ENCODE measurements at regions not wholly inside any gene's neighbourhood (a gene's known extent, or its start where the extent isn't known, plus 50 kb on each side); places are given as distances from the start of the nearest gene placed in this dataset.

DNA sequence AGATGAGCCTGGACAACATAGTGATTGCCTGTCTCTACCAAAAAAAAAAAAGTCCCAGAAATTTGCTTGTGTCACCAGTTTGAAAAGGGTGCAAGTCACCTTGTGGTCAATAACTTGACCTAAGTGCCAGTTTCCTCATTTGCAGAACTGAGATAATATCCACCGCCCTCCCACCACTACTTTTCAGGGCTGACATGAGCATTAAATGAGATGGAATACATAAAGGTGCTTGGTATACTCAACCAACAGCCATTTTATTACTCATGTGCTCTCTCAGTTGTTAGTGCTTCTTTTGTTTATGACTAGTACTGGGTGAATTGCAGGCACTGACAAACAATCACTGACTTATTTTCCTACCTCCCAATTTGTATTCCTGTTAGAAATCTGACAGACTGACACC is 340.5 kb upstream of the SATB1 start:
- Histone ChIP-seq H3K9me2 (ENCODE audit: low read depth, low read length) (no peaks in the 10 kb centered on the region), H3K9me3 (ENCODE audit: low read length) (no peaks in the 10 kb centered on the region), H3K4me3 (ENCODE audit: low read depth, low read length, poor library complexity, severe bottlenecking) (no peak overlapping the region), H3K4me1 (ENCODE audit: insufficient read depth, low read length, severe bottlenecking) (no peaks in the 10 kb centered on the region), H3K4me2 (ENCODE audit: low read length) (no peak overlapping the region), H3F3A (ENCODE audit: insufficient read depth, low read length) (no peaks in the 10 kb centered on the region), H3K27ac (ENCODE audit: low read depth, low read length, poor library complexity, severe bottlenecking) (no peak overlapping the region), H3K36me3 (ENCODE audit: insufficient read depth, low read length) (no peaks in the 10 kb centered on the region), H4K20me1 (ENCODE audit: insufficient read depth, low read length) (no peaks in the 10 kb centered on the region), H3K79me2 (ENCODE audit: insufficient read depth, low read length) (no peaks in the 10 kb centered on the region), H3K9ac (ENCODE audit: low read length) (no peak overlapping the region), H3K27me3 (ENCODE audit: insufficient read depth, low read length) (no peaks in the 10 kb centered on the region), H2AFZ (ENCODE audit: low read length) (no peak overlapping the region)
- TF ChIP-seq CTCF (IDR thresholded peaks at IDR 0.05; ENCODE audit: low read length) (no peak), EZH2 (IDR thresholded peaks at IDR 0.05; ENCODE audit: borderline replicate concordance, low read length) (no peak)

DNA sequence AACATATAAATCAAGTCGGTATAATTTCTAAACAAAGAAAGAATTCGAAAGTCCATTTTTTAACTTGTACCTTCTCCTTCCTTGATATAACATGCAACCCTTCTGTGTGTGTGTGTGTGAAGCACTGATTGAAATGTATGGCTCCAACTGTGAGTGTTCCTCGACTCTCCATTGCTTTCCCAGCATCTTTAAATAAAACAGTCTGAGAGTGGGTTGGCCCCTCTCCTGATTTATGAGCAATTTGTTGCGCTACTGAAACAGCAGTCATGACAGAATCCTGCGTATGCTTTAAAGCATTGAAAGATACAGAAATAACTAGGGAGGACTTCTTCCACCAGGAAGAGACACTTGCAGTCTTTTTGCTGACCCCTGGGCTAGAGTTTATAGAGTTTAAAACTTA is 340.0 kb upstream of the SATB1 start:
- Histone ChIP-seq H3K27ac (ENCODE audit: low read depth, low read length, poor library complexity, severe bottlenecking) (no peak overlapping the region), H3K27me3 (ENCODE audit: insufficient read depth, low read length) (no peaks in the 10 kb centered on the region), H4K20me1 (ENCODE audit: insufficient read depth, low read length) (no peaks in the 10 kb centered on the region), H3K4me1 (ENCODE audit: insufficient read depth, low read length, severe bottlenecking) (no peaks in the 10 kb centered on the region), H3K36me3 (ENCODE audit: insufficient read depth, low read length) (no peaks in the 10 kb centered on the region), H3K9ac (ENCODE audit: low read length) (no peak overlapping the region), H3F3A (ENCODE audit: insufficient read depth, low read length) (no peaks in the 10 kb centered on the region), H3K79me2 (ENCODE audit: insufficient read depth, low read length) (no peaks in the 10 kb centered on the region), H3K9me3 (ENCODE audit: low read length) (no peaks in the 10 kb centered on the region), H2AFZ (ENCODE audit: low read length) (no peak overlapping the region), H3K9me2 (ENCODE audit: low read depth, low read length) (no peaks in the 10 kb centered on the region), H3K4me2 (ENCODE audit: low read length) (no peak overlapping the region), H3K4me3 (ENCODE audit: low read depth, low read length, poor library complexity, severe bottlenecking) (no peak overlapping the region)
- TF ChIP-seq EZH2 (IDR thresholded peaks at IDR 0.05; ENCODE audit: borderline replicate concordance, low read length) (no peak), CTCF (IDR thresholded peaks at IDR 0.05; ENCODE audit: low read length) (no peak)

DNA sequence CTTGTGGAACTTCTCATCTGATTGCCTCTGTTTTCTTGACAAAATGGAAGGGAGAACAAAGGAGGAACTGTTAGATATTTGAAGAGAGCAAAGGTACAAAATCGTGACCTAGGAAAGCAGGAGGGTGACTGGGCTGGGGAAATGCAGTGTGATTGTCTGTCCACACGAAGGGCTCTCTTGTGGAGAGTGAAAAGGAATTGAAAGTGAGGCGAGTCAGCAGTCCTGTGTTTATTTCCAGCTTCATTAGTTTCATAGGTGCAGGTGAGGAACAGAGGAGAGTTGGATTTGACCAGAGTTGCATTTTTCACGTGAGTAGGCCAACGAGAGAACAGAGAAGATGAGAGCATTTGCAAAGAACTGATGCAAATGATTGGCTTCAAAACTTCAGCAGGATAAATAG is 336.4 kb upstream of the SATB1 start:
- no peaks in the 10 kb centered on the region for H3K9me2 ChIP-seq (ENCODE audit: low read depth, low read length)
- no peak overlapping the region for H3K4me3 ChIP-seq (ENCODE audit: low read depth, low read length, poor library complexity, severe bottlenecking)
- H4K20me1 ChIP-seq (ENCODE audit: insufficient read depth, low read length): no peaks in the 10 kb centered on the region
- no peak for TF ChIP-seq CTCF (IDR thresholded peaks at IDR 0.05; ENCODE audit: low read length)
- no peak for TF ChIP-seq EZH2 (IDR thresholded peaks at IDR 0.05; ENCODE audit: borderline replicate concordance, low read length)
- H3K79me2 ChIP-seq (ENCODE audit: insufficient read depth, low read length): no peaks in the 10 kb centered on the region
- H2AFZ ChIP-seq (ENCODE audit: low read length): no peak overlapping the region
- no peaks in the 10 kb centered on the region for H3K27me3 ChIP-seq (ENCODE audit: insufficient read depth, low read length)
- no peaks in the 10 kb centered on the region for H3K4me1 ChIP-seq (ENCODE audit: insufficient read depth, low read length, severe bottlenecking)
- no peak overlapping the region for H3K9ac ChIP-seq (ENCODE audit: low read length)
- H3K4me2 ChIP-seq (ENCODE audit: low read length): no peak overlapping the region
- no peaks in the 10 kb centered on the region for H3F3A ChIP-seq (ENCODE audit: insufficient read depth, low read length)
- H3K9me3 ChIP-seq (ENCODE audit: low read length): no peaks in the 10 kb centered on the region
- no peak overlapping the region for H3K27ac ChIP-seq (ENCODE audit: low read depth, low read length, poor library complexity, severe bottlenecking)
- no peaks in the 10 kb centered on the region for H3K36me3 ChIP-seq (ENCODE audit: insufficient read depth, low read length)
